ENCODE measurements at regions not wholly inside any gene's neighbourhood (a gene's known extent, or its start where the extent isn't known, plus 50 kb on each side); places are given as distances from the start of the nearest gene placed in this dataset.

DNA sequence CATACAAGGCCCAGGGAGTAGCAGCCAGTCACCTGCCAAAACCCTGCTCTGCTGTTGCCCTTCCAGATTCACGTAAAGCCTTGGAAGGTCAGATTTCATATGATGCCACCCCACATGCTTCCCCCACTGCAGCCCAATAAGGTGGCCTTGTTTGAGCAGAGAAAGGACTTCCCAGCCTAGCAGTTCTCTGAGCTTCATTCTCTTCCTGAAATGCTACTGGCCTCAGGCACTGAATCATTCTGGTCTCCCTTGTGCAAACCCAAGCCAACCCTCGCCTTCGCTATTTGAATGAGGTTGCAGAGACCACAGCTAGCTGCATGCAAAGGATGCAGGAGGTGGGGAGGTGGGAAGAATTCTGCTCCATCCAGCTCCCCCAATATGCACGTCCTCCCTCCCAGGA lies 60.3 kb upstream of the PLXNA4 start:
- CTCF ChIA-PET: no interaction called here
- TF ChIP-seq POLR2AphosphoS5 (IDR thresholded peaks at IDR 0.05; ENCODE audit: low read depth, low read length) (no peak), TCF7L2 (IDR thresholded peaks at IDR 0.05; ENCODE audit: low read depth, low read length) (no peak), SIN3A (IDR thresholded peaks at IDR 0.05; ENCODE audit: borderline replicate concordance, insufficient read depth, low read depth, low read length) (no peak)
- TF ChIP-seq, protein P1, sequence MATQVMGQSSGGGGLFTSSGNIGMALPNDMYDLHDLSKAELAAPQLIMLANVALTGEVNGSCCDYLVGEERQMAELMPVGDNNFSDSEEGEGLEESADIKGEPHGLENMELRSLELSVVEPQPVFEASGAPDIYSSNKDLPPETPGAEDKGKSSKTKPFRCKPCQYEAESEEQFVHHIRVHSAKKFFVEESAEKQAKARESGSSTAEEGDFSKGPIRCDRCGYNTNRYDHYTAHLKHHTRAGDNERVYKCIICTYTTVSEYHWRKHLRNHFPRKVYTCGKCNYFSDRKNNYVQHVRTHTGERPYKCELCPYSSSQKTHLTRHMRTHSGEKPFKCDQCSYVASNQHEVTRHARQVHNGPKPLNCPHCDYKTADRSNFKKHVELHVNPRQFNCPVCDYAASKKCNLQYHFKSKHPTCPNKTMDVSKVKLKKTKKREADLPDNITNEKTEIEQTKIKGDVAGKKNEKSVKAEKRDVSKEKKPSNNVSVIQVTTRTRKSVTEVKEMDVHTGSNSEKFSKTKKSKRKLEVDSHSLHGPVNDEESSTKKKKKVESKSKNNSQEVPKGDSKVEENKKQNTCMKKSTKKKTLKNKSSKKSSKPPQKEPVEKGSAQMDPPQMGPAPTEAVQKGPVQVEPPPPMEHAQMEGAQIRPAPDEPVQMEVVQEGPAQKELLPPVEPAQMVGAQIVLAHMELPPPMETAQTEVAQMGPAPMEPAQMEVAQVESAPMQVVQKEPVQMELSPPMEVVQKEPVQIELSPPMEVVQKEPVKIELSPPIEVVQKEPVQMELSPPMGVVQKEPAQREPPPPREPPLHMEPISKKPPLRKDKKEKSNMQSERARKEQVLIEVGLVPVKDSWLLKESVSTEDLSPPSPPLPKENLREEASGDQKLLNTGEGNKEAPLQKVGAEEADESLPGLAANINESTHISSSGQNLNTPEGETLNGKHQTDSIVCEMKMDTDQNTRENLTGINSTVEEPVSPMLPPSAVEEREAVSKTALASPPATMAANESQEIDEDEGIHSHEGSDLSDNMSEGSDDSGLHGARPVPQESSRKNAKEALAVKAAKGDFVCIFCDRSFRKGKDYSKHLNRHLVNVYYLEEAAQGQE (IDR thresholded peaks at IDR 0.05; ENCODE audit: insufficient read depth in 1 of 2, low read depth in 2 of 2, low read length in 1 of 2): no peak
- TF ChIP-seq, protein P2, sequence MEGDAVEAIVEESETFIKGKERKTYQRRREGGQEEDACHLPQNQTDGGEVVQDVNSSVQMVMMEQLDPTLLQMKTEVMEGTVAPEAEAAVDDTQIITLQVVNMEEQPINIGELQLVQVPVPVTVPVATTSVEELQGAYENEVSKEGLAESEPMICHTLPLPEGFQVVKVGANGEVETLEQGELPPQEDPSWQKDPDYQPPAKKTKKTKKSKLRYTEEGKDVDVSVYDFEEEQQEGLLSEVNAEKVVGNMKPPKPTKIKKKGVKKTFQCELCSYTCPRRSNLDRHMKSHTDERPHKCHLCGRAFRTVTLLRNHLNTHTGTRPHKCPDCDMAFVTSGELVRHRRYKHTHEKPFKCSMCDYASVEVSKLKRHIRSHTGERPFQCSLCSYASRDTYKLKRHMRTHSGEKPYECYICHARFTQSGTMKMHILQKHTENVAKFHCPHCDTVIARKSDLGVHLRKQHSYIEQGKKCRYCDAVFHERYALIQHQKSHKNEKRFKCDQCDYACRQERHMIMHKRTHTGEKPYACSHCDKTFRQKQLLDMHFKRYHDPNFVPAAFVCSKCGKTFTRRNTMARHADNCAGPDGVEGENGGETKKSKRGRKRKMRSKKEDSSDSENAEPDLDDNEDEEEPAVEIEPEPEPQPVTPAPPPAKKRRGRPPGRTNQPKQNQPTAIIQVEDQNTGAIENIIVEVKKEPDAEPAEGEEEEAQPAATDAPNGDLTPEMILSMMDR (IDR thresholded peaks at IDR 0.05): no peak
- Histone ChIP-seq H3K4me3 (ENCODE audit: low read depth in 2 of 2, low read length in 2 of 2) (no peak overlapping the region), H3K9me3 (ENCODE audit: control insufficient read depth, insufficient read depth, low read depth, low read length) (no peaks in the 10 kb centered on the region), H3K27me3 (ENCODE audit: control insufficient read depth, insufficient read depth, low read length) (no peaks in the 10 kb centered on the region), H3K4me1 (ENCODE audit: control insufficient read depth, insufficient read depth, low read length) (no peaks in the 10 kb centered on the region), H3K27ac (ENCODE audit: low read length) (no peak overlapping the region), H3K36me3 (ENCODE audit: control insufficient read depth, insufficient read depth, low read length) (no peaks in the 10 kb centered on the region)
- DNase-seq (ENCODE audit: low read depth, low spot score): no peak
- in situ Hi-C loops (cut with HindIII; ENCODE audit: low pct_unique_long_range_greater_than_20kb, low sequenced_read_pairs) (no loop called here), intact Hi-C loops (cut with micrococcal nuclease; ENCODE audit: unreplicated experiment) (no loop called here)
- BruUV-seq (replicated peaks): no TSS peak
- POLR2A ChIA-PET: no interaction called here
- ATAC-seq: no peak

DNA sequence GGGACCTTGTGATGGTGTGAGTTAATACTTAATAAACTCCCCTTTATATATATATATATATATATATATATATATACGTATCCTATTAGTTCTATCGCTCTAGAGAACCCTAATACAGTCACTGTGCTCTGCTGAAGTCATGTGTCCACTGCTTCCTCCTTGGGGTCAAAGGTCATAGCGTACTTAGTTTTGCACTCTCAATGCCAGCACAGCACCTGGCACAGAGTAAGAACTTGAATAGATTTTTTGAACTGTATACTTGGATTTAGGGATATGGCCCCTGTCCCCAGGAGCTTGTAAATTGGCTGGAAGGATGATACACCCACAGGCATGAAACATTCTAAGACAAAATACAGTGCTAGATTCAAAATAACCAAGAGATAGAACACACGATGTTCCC lies 58.9 kb upstream of the PLXNA4 start:
- no peak overlapping the region for H3K4me3 ChIP-seq (ENCODE audit: low read depth in 2 of 2, low read length in 2 of 2)
- no peaks in the 10 kb centered on the region for H3K36me3 ChIP-seq (ENCODE audit: control insufficient read depth, insufficient read depth, low read length)
- H3K4me1 ChIP-seq (ENCODE audit: control insufficient read depth, insufficient read depth, low read length): no peaks in the 10 kb centered on the region
- CTCF ChIA-PET: no interaction called here
- in situ Hi-C loops (cut with HindIII; ENCODE audit: low pct_unique_long_range_greater_than_20kb, low sequenced_read_pairs): no loop called here
- TF ChIP-seq, protein P2 (IDR thresholded peaks at IDR 0.05): no peak
- TF ChIP-seq POLR2AphosphoS5 (IDR thresholded peaks at IDR 0.05; ENCODE audit: low read depth, low read length) (no peak), SIN3A (IDR thresholded peaks at IDR 0.05; ENCODE audit: borderline replicate concordance, insufficient read depth, low read depth, low read length) (no peak), TCF7L2 (IDR thresholded peaks at IDR 0.05; ENCODE audit: low read depth, low read length) (no peak)
- TF ChIP-seq, protein P1 (IDR thresholded peaks at IDR 0.05; ENCODE audit: insufficient read depth in 1 of 2, low read depth in 2 of 2, low read length in 1 of 2): no peak
- intact Hi-C loops (cut with micrococcal nuclease; ENCODE audit: unreplicated experiment): no loop called here
- no TSS peak for BruUV-seq (replicated peaks)
- H3K27ac ChIP-seq (ENCODE audit: low read length): no peak overlapping the region
- H3K9me3 ChIP-seq (ENCODE audit: control insufficient read depth, insufficient read depth, low read depth, low read length): no peaks in the 10 kb centered on the region
- no peaks in the 10 kb centered on the region for H3K27me3 ChIP-seq (ENCODE audit: control insufficient read depth, insufficient read depth, low read length)
- POLR2A ChIA-PET: no interaction called here
- no peak for ATAC-seq
- no peak for DNase-seq (ENCODE audit: low read depth, low spot score)

Data from Panc1 (cell line).